ENCODE measurements at regions not wholly inside any gene's neighbourhood (a gene's known extent, or its start where the extent isn't known, plus 50 kb on each side); places are given as distances from the start of the nearest gene placed in this dataset.

- no peaks in the 10 kb centered on the region for H3K27me3 Mint-ChIP-seq (ENCODE audit: unreplicated experiment)
- H3K27ac Mint-ChIP-seq (ENCODE audit: unreplicated experiment): no peak overlapping the region
- no peaks in the 10 kb centered on the region for H3K4me1 Mint-ChIP-seq (ENCODE audit: low read depth, unreplicated experiment)
- no peak for DNase-seq
- H3K9me3 Mint-ChIP-seq (ENCODE audit: low read depth, unreplicated experiment): no peaks in the 10 kb centered on the region
- H3K4me3 Mint-ChIP-seq (ENCODE audit: low read depth, unreplicated experiment): no peak overlapping the region
- CTCF ChIA-PET: no interaction called here
- no peak for TF ChIP-seq CTCF (IDR thresholded peaks at IDR 0.05; ENCODE audit: unreplicated experiment)
- intact Hi-C loops (cut with micrococcal nuclease; ENCODE audit: unreplicated experiment): no loop called here
- no TSS peak for BruUV-seq (replicated peaks)
- H3K36me3 Mint-ChIP-seq (ENCODE audit: insufficient read depth, unreplicated experiment): no peaks in the 10 kb centered on the region
Observed at GRCh38 chr10:111784946-111785465, 398.6 kb downstream of the GPAM start.

GRCh38 chr10:111785921-111786320, 397.6 kb downstream of the GPAM start:
- H3K9me3 Mint-ChIP-seq (ENCODE audit: low read depth, unreplicated experiment): no peaks in the 10 kb centered on the region
- no peak for DNase-seq
- no peak overlapping the region for H3K4me3 Mint-ChIP-seq (ENCODE audit: low read depth, unreplicated experiment)
- no peak overlapping the region for H3K27ac Mint-ChIP-seq (ENCODE audit: unreplicated experiment)
- H3K4me1 Mint-ChIP-seq (ENCODE audit: low read depth, unreplicated experiment): no peaks in the 10 kb centered on the region
- intact Hi-C loops (cut with micrococcal nuclease; ENCODE audit: unreplicated experiment): no loop called here
- no peaks in the 10 kb centered on the region for H3K27me3 Mint-ChIP-seq (ENCODE audit: unreplicated experiment)
- CTCF ChIA-PET: no interaction called here
- H3K36me3 Mint-ChIP-seq (ENCODE audit: insufficient read depth, unreplicated experiment): no peaks in the 10 kb centered on the region
- BruUV-seq (replicated peaks): no TSS peak
- no peak for TF ChIP-seq CTCF (IDR thresholded peaks at IDR 0.05; ENCODE audit: unreplicated experiment)

GRCh38 chr10:111789821-111790220, 393.7 kb downstream of the GPAM start:
- H3K27ac Mint-ChIP-seq (ENCODE audit: unreplicated experiment): no peak overlapping the region
- no peaks in the 10 kb centered on the region for H3K27me3 Mint-ChIP-seq (ENCODE audit: unreplicated experiment)
- no TSS peak for BruUV-seq (replicated peaks)
- TF ChIP-seq CTCF (IDR thresholded peaks at IDR 0.05; ENCODE audit: unreplicated experiment): no peak
- CTCF ChIA-PET: no interaction called here
- no peaks in the 10 kb centered on the region for H3K36me3 Mint-ChIP-seq (ENCODE audit: insufficient read depth, unreplicated experiment)
- intact Hi-C loops (cut with micrococcal nuclease; ENCODE audit: unreplicated experiment): no loop called here
- DNase-seq: no peak
- no peak overlapping the region for H3K4me3 Mint-ChIP-seq (ENCODE audit: low read depth, unreplicated experiment)
- no peaks in the 10 kb centered on the region for H3K4me1 Mint-ChIP-seq (ENCODE audit: low read depth, unreplicated experiment)
- no peaks in the 10 kb centered on the region for H3K9me3 Mint-ChIP-seq (ENCODE audit: low read depth, unreplicated experiment)

- no TSS peak for BruUV-seq (replicated peaks)
- no peaks in the 10 kb centered on the region for H3K9me3 Mint-ChIP-seq (ENCODE audit: low read depth, unreplicated experiment)
- TF ChIP-seq CTCF (IDR thresholded peaks at IDR 0.05; ENCODE audit: unreplicated experiment): no peak
- H3K36me3 Mint-ChIP-seq (ENCODE audit: insufficient read depth, unreplicated experiment): no peaks in the 10 kb centered on the region
- H3K27ac Mint-ChIP-seq (ENCODE audit: unreplicated experiment): no peak overlapping the region
- DNase-seq: no peak
- CTCF ChIA-PET: no interaction called here
- H3K27me3 Mint-ChIP-seq (ENCODE audit: unreplicated experiment): peaks cover 14% of the 10 kb centered on the region
- H3K4me3 Mint-ChIP-seq (ENCODE audit: low read depth, unreplicated experiment): no peak overlapping the region
- no peaks in the 10 kb centered on the region for H3K4me1 Mint-ChIP-seq (ENCODE audit: low read depth, unreplicated experiment)
- intact Hi-C loops (cut with micrococcal nuclease; ENCODE audit: unreplicated experiment): no loop called here
Observed at GRCh38 chr10:111801841-111802240, 381.7 kb downstream of the GPAM start.
